Natural killer cell (primary cell): ENCODE measurements at regions not wholly inside any gene's neighbourhood (a gene's known extent, or its start where the extent isn't known, plus 50 kb on each side); places are given as distances from the start of the nearest gene placed in this dataset.

Experiments
- ATAC-seq, 3 donors: fragments of 150-1000 bp in 2 of 3; fragments of 200-7000 bp in 1 of 3; cut with Tn5 transposase; 1 replicate in 1 of 3; 2 replicates in 2 of 3; pipeline ENCODE4 v1.10.0; 2021; ENCODE audit warnings: mild to moderate bottlenecking in 2 of 3, moderate library complexity in 2 of 3
- DNase-seq, 2 donors: peaks; one replicate each; pipeline versions ENCODE4 v3.0.0 to v3.0.0-alpha.2; 2013 to 2021; ENCODE audit warnings: mixed read lengths in 1 of 2
- H3K27ac ChIP-seq: one replicate; pipeline ENCODE4 v1.5.1; 2013; ENCODE audit warnings: mild to moderate bottlenecking, low read length
- H3K27me3 ChIP-seq: one replicate; pipeline ENCODE4 v1.6.1; 2013; ENCODE audit warnings: low read length; ENCODE audit not compliant: control insufficient read depth, insufficient read depth
- H3K36me3 ChIP-seq: one replicate; pipeline ENCODE4 v1.6.1; 2013; ENCODE audit warnings: low read length; ENCODE audit not compliant: control insufficient read depth, insufficient read depth
- H3K4me1 ChIP-seq: one replicate; pipeline ENCODE4 v1.6.1; 2013; ENCODE audit warnings: low read length; ENCODE audit not compliant: control insufficient read depth, insufficient read depth
- H3K4me3 ChIP-seq: one replicate; pipeline ENCODE4 v1.5.1; 2013; ENCODE audit warnings: low read length
- H3K9me3 ChIP-seq: one replicate; pipeline ENCODE4 v1.6.1; 2013; ENCODE audit warnings: low read length; ENCODE audit not compliant: control insufficient read depth, insufficient read depth
- H3K27ac Mint-ChIP-seq, 2 donors: one replicate each; pipeline ENCODE4 v1.8.0; 2022; ENCODE audit warnings: mild to moderate bottlenecking in 2 of 2, mixed read lengths in 2 of 2, moderate library complexity in 1 of 2
- H3K27me3 Mint-ChIP-seq, 2 donors: one replicate each; pipeline ENCODE4 v1.8.0; 2022; ENCODE audit warnings: low read depth in 2 of 2, mixed read lengths in 2 of 2
- H3K36me3 Mint-ChIP-seq: one replicate; pipeline ENCODE4 v1.8.0; 2022; ENCODE audit warnings: mixed read lengths
- H3K4me1 Mint-ChIP-seq, 2 donors: one replicate each; pipeline ENCODE4 v1.8.0; 2022; ENCODE audit warnings: mixed read lengths in 2 of 2
- H3K4me3 Mint-ChIP-seq: one replicate; pipeline ENCODE4 v1.8.0; 2022; ENCODE audit warnings: mild to moderate bottlenecking, moderate library complexity, mixed read lengths
- H3K9me3 Mint-ChIP-seq, 2 donors: one replicate each; pipeline ENCODE4 v1.8.0; 2022; ENCODE audit warnings: mixed read lengths in 2 of 2
- CTCF ChIP-seq: fragments of 200-600 bp; IDR thresholded peaks from one replicate; pipeline ENCODE4 v1.8.0; 2022; ENCODE audit warnings: antibody characterized with exemption
- WGBS: methylation state at CpG from one replicate; pipeline ENCODE4 v1.1.7; 2013; ENCODE audit warnings: missing lambda C conversion rate; ENCODE audit not compliant: insufficient coverage; 5-methylcytosine and 5-hydroxymethylcytosine counted together
- intact Hi-C: fragments of 100-400 bp; cut with micrococcal nuclease; formaldehyde crosslinking; loops from one replicate; pipeline ENCODE4 v1.14.2; 2022

DNA sequence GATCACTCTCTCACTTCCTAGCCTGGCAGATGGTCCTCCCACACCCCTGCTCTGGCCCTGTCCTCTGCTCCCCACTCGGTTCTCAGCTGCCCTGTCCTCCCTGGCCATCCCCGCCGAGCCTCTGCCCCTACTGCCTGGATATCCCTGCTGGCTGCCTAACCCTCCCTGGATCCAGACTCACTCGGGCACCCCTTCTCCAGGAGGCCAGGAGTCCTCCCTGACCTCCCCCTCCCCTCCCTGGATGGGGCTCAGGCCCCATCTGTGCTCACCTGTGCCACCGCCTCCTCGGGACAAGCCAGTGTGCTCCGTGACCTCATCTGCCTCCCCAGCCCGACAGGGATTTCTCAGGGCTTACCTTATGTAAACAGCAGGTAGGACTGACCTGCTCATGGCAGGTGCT, 406.1 kb downstream of the TCERG1L start:
- Histone ChIP-seq H3K4me1 (no peaks in the 10 kb centered on the region), H3K4me3 (no peak overlapping the region), H3K27me3 (no peaks in the 10 kb centered on the region), H3K27ac (no peak overlapping the region), H3K36me3 (no peaks in the 10 kb centered on the region), H3K9me3 (no peaks in the 10 kb centered on the region)
- Mint-ChIP-seq H3K4me3 (no peak overlapping the region), H3K4me1 (no peaks in the 10 kb centered on the region), H3K27me3 (no peaks in the 10 kb centered on the region), H3K27ac (no peak overlapping the region), H3K9me3 (no peaks in the 10 kb centered on the region), H3K36me3 (no peaks in the 10 kb centered on the region)
- DNase-seq (no peak), ATAC-seq (no peak)
- intact Hi-C loops = no loop called here
- 86% methylated on average over 8 of the region's 8 CpGs for WGBS
- no peak for TF ChIP-seq CTCF

DNA sequence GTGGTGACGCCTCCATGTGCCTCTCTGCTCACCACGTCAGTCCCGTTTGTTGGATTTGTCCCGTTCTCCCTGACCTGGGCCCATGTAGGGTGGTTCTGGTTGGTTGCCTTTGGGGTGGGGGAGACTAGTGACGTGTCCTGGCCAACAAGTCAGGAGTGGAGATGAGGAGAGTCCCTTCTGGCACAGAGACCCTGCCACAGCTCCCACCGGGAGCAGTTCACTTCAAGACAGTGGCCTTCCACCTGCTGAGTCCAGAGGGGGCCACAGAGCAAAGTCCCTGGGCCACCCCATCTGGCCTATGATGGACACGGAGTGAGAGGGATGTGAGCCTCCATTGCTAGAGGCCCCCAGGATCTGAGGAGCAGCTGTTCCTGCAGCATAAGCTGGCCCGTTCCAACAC, 405.6 kb downstream of the TCERG1L start:
- Mint-ChIP-seq H3K36me3 (no peaks in the 10 kb centered on the region), H3K27me3 (no peaks in the 10 kb centered on the region), H3K4me3 (no peak overlapping the region), H3K27ac (no peak overlapping the region), H3K9me3 (no peaks in the 10 kb centered on the region), H3K4me1 (no peaks in the 10 kb centered on the region)
- intact Hi-C loops = no loop called here
- Histone ChIP-seq H3K36me3 (no peaks in the 10 kb centered on the region), H3K9me3 (no peaks in the 10 kb centered on the region), H3K27me3 (no peaks in the 10 kb centered on the region), H3K4me1 (no peaks in the 10 kb centered on the region), H3K27ac (no peak overlapping the region), H3K4me3 (no peak overlapping the region)
- WGBS = 83% methylated on average over 8 of the region's 8 CpGs
- TF ChIP-seq CTCF = no peak
- ATAC-seq (no peak), DNase-seq (no peak)

GRCh38 chr10:130910848-130911247, 400.7 kb downstream of the TCERG1L start:
- Mint-ChIP-seq H3K27me3 (peaks cover 0 to 4% of the 10 kb centered on the region in 2 donors), H3K36me3 (no peaks in the 10 kb centered on the region), H3K9me3 (peaks cover 3 to 5% of the 10 kb centered on the region in 2 donors), H3K4me3 (no peak overlapping the region), H3K27ac (no peak overlapping the region), H3K4me1 (no peaks in the 10 kb centered on the region)
- TF ChIP-seq CTCF = no peak
- 88% methylated on average over 1 of the region's 2 CpGs for WGBS
- intact Hi-C loops = no loop called here
- H3K36me3 ChIP-seq = no peaks in the 10 kb centered on the region
- H3K27ac ChIP-seq = no peak overlapping the region
- no peak overlapping the region for H3K4me3 ChIP-seq
- ATAC-seq (no peak), DNase-seq (no peak)
- H3K27me3 ChIP-seq = no peaks in the 10 kb centered on the region
- H3K9me3 ChIP-seq = no peaks in the 10 kb centered on the region
- no peaks in the 10 kb centered on the region for H3K4me1 ChIP-seq

DNA sequence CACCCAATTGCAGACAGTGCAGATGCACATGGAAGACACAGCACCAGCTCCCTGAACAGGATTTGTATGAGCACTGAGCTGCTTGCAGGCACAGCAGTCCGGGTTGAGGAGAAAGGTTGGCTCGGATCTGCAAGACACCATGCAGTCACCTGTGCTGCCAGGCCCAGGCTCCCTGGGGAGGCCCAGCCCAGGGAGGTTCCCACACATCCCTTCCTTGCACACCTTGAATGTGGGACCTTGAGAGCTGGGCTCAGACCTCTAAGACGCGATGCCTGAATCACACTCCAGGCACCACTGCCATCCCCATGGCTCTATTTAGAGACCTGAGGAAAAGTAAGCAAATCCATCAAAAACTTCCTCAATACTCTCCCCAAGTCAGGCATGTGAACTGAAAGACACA, 397.7 kb downstream of the TCERG1L start:
- Histone ChIP-seq H3K9me3 (no peaks in the 10 kb centered on the region), H3K36me3 (no peaks in the 10 kb centered on the region), H3K27me3 (no peaks in the 10 kb centered on the region), H3K4me3 (no peak overlapping the region), H3K4me1 (no peaks in the 10 kb centered on the region), H3K27ac (no peak overlapping the region)
- no peaks in the 10 kb centered on the region for H3K4me1 Mint-ChIP-seq
- no peaks in the 10 kb centered on the region for H3K36me3 Mint-ChIP-seq
- ATAC-seq = no peak
- H3K27me3 Mint-ChIP-seq = peaks cover 0 to 4% of the 10 kb centered on the region in 2 donors
- H3K9me3 Mint-ChIP-seq = peaks cover 3 to 5% of the 10 kb centered on the region in 2 donors
- no peak for DNase-seq
- TF ChIP-seq CTCF = no peak
- no peak overlapping the region for H3K27ac Mint-ChIP-seq
- H3K4me3 Mint-ChIP-seq = no peak overlapping the region
- WGBS = 96% methylated on average over 4 of the region's 4 CpGs
- intact Hi-C loops = no loop called here
